ENCODE measurements at regions not wholly inside any gene's neighbourhood (a gene's known extent, or its start where the extent isn't known, plus 50 kb on each side); places are given as distances from the start of the nearest gene placed in this dataset.

DNA sequence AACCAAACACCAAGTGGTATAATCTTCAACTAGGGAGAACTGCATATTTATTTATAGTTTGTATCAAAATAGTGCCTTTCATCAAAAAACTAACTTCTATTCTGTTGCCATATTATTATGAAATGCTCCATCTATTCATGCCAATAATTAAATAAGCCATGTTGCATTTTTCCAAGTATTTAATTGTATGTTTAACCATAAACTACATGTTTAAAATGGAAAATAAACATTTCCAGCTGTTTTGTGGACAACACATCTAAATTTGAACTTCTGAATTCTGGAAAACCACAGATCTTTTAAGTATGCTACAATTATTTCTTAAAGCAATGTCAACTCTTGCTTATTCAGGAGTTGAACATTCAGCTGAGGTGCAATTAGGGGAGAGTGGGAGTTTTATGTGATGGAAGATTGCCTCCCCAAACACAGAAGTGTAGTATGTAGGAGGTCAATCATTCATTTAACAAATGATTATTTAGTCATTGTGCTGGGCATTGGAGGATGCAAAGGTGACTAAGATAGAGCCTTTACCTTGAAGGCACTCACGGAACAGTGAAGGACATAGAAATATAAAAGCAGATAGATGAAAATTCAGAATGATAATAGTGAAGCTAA is 80.7 kb upstream of the PPP1R3C start:
- intact Hi-C loops (cut with micrococcal nuclease; ENCODE audit: unreplicated experiment), result no loop called here
- peaks cover 9% of the 10 kb centered on the region for H3K4me1 Mint-ChIP-seq (ENCODE audit: low read depth, unreplicated experiment)
- H3K4me3 Mint-ChIP-seq (ENCODE audit: low read depth, unreplicated experiment), result no peak overlapping the region
- TF ChIP-seq CTCF (IDR thresholded peaks at IDR 0.05; ENCODE audit: unreplicated experiment), result no peak
- H3K9me3 Mint-ChIP-seq (ENCODE audit: low read depth, unreplicated experiment), result no peaks in the 10 kb centered on the region
- no TSS peak for BruUV-seq (replicated peaks)
- CTCF ChIA-PET, result no interaction called here
- no peak overlapping the region for H3K27ac Mint-ChIP-seq (ENCODE audit: unreplicated experiment)
- H3K36me3 Mint-ChIP-seq (ENCODE audit: insufficient read depth, unreplicated experiment), result no peaks in the 10 kb centered on the region
- H3K27me3 Mint-ChIP-seq (ENCODE audit: unreplicated experiment), result peaks cover 27% of the 10 kb centered on the region
- no peak for DNase-seq

DNA sequence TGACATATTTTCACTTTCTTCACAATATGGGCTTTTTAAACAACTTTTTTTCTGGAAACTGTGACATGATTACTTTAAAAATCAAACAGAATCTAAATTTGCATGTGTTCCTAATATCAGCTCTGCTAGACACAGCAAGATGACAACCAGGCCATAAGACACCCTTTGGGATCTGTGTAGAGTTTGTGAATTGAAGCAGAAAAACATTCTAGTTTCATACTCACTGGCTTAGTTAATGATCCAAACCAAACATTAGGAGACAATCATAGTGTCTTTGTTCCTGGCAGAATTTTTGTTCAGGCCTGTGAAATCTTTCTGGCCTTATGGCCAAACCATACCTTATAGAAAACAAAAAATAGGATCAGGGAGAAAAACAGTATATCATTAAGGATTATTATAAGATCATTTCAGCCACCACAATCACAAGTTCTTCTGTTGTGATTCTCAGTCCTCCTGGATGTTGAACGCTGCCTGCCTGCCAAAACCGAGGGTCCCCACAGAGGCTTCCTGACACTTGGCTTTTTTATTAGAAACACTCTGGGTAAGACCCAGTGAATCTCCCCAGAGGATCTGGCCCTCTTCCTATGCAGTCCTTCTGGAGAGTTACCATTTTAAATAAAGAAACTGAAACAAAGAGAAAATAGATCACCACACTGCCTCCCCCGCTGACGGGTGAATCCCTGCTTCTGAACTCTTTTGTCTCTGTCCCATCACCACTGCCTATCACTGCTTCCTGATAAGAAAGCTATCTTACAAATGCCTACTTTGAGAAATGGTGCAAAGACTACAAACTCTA is 79.2 kb upstream of the PPP1R3C start:
- Mint-ChIP-seq H3K4me1 (ENCODE audit: low read depth, unreplicated experiment) (peaks cover 9% of the 10 kb centered on the region), H3K27ac (ENCODE audit: unreplicated experiment) (no peak overlapping the region), H3K9me3 (ENCODE audit: low read depth, unreplicated experiment) (no peaks in the 10 kb centered on the region), H3K36me3 (ENCODE audit: insufficient read depth, unreplicated experiment) (no peaks in the 10 kb centered on the region), H3K4me3 (ENCODE audit: low read depth, unreplicated experiment) (no peak overlapping the region), H3K27me3 (ENCODE audit: unreplicated experiment) (peaks cover 28% of the 10 kb centered on the region)
- BruUV-seq (replicated peaks), result no TSS peak
- no peak for TF ChIP-seq CTCF (IDR thresholded peaks at IDR 0.05; ENCODE audit: unreplicated experiment)
- intact Hi-C loops (cut with micrococcal nuclease; ENCODE audit: unreplicated experiment), result no loop called here
- no peak for DNase-seq
- CTCF ChIA-PET, result no interaction called here

DNA sequence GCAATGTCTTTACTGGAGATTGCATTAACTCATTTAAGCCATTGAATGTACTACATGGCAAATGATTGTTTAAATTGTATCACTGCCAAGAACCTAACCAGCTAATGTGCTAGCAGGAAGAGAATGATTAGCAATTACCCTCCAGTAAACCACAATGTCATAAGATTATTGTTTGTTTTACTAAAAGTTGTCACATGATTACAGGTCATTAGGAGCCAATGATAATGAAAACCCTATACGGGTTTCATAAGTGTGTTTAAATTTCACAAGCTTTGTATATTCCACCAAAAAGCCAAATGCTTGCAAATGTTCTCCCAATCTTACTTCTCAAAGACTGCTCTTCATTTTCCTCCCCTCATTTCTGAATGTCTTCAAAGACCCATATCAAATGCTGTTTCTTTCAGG is 76.5 kb upstream of the PPP1R3C start:
- no peak for TF ChIP-seq CTCF (IDR thresholded peaks at IDR 0.05; ENCODE audit: unreplicated experiment)
- no peak for DNase-seq
- intact Hi-C loops (cut with micrococcal nuclease; ENCODE audit: unreplicated experiment), result no loop called here
- Mint-ChIP-seq H3K27me3 (ENCODE audit: unreplicated experiment) (peaks cover 39% of the 10 kb centered on the region), H3K36me3 (ENCODE audit: insufficient read depth, unreplicated experiment) (no peaks in the 10 kb centered on the region), H3K27ac (ENCODE audit: unreplicated experiment) (no peak overlapping the region), H3K4me1 (ENCODE audit: low read depth, unreplicated experiment) (peaks cover 9% of the 10 kb centered on the region), H3K4me3 (ENCODE audit: low read depth, unreplicated experiment) (no peak overlapping the region), H3K9me3 (ENCODE audit: low read depth, unreplicated experiment) (no peaks in the 10 kb centered on the region)
- CTCF ChIA-PET, result no interaction called here
- no TSS peak for BruUV-seq (replicated peaks)

DNA sequence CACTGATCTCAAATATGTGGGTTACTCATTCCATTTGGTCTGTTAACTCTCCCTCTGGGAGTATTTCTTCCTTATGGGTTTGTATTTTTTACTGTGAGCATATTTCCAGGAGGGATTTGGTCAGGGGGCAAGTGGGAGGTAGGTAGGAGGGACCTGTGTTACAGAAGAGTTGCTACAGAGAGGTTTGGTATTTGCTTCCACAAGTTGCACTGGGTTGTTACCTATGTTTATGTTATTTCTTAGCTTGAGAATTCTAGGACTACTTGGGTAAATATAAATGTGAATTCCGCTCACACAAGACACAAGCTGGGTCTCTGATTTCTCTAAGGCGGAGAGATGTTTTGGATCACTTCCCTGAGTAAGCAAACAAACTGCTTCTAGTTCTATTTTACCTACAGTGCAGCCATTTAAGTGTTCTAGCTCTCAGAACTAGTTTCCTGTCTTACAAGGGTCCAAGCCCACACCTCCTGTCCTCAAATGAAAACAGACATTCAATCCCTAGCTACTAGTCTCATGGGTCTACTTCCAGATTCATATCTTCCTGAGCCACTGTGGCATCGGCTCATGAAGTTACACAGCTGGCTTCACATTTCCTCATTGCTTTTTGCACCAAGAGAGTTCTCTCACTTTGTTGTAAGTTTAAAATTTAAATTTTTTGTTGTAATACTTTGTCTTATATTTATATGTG is 75.4 kb upstream of the PPP1R3C start:
- Mint-ChIP-seq H3K36me3 (ENCODE audit: insufficient read depth, unreplicated experiment) (no peaks in the 10 kb centered on the region), H3K4me1 (ENCODE audit: low read depth, unreplicated experiment) (peaks cover 9% of the 10 kb centered on the region), H3K27ac (ENCODE audit: unreplicated experiment) (no peak overlapping the region), H3K4me3 (ENCODE audit: low read depth, unreplicated experiment) (no peak overlapping the region), H3K9me3 (ENCODE audit: low read depth, unreplicated experiment) (no peaks in the 10 kb centered on the region), H3K27me3 (ENCODE audit: unreplicated experiment) (peaks cover 28% of the 10 kb centered on the region)
- no peak for DNase-seq
- BruUV-seq (replicated peaks), result no TSS peak
- CTCF ChIA-PET, result interaction anchor here (0.6 kb wide), 1 partner anchor 149 kb away, joined by 4 read pairs; no protein-coding TSS in a partner anchor
- no peak for TF ChIP-seq CTCF (IDR thresholded peaks at IDR 0.05; ENCODE audit: unreplicated experiment)
- intact Hi-C loops (cut with micrococcal nuclease; ENCODE audit: unreplicated experiment), result no loop called here

All from Calu3 (cell line).